ENCODE measurements at regions not wholly inside any gene's neighbourhood (a gene's known extent, or its start where the extent isn't known, plus 50 kb on each side); places are given as distances from the start of the nearest gene placed in this dataset.
"Not testable (repeated sequence)": the region's sequence is repeated elsewhere in the genome, so short reads cannot be mapped to it uniquely, and the experiment has no call there.

GRCh38 chr5:9782826-9783560 lies 152.8 kb upstream of the TAS2R1 start:
- FAIRE-seq = no peak

- FAIRE-seq = no peak
Measured at GRCh38 chr5:9781890-9782289, 151.7 kb upstream of the TAS2R1 start.

GRCh38 chr5:9781275-9781674 lies 151.1 kb upstream of the TAS2R1 start:
- FAIRE-seq = no peak

- FAIRE-seq = no peak
Measured at GRCh38 chr5:9780501-9780900, 150.3 kb upstream of the TAS2R1 start.

- no peak for FAIRE-seq
Measured at GRCh38 chr5:9776525-9776924, 146.4 kb upstream of the TAS2R1 start.

GRCh38 chr5:9775339-9775738 lies 145.2 kb upstream of the TAS2R1 start:
- no peak for FAIRE-seq

GRCh38 chr5:9774472-9775079 lies 144.4 kb upstream of the TAS2R1 start:
- FAIRE-seq = no peak

GRCh38 chr5:9771079-9771478 lies 140.9 kb upstream of the TAS2R1 start:
- no peak for FAIRE-seq

GRCh38 chr5:9766581-9766980 lies 136.4 kb upstream of the TAS2R1 start:
- no peak for FAIRE-seq

- FAIRE-seq = no peak
Measured at GRCh38 chr5:9765419-9766140, 135.4 kb upstream of the TAS2R1 start.

- FAIRE-seq = no peak
Measured at GRCh38 chr5:9761706-9762105, 131.6 kb upstream of the TAS2R1 start.

GRCh38 chr5:9752670-9753069 lies 122.5 kb upstream of the TAS2R1 start:
- FAIRE-seq = not testable (repeated sequence)

- no peak for FAIRE-seq
Measured at GRCh38 chr5:9743507-9743906, 113.4 kb upstream of the TAS2R1 start.

GRCh38 chr5:9742848-9743247 lies 112.7 kb upstream of the TAS2R1 start:
- no peak for FAIRE-seq

- FAIRE-seq = no peak
Measured at GRCh38 chr5:9739135-9739534, 109.0 kb upstream of the TAS2R1 start.

- no peak for FAIRE-seq
Measured at GRCh38 chr5:9737265-9737664, 107.1 kb upstream of the TAS2R1 start.

- no peak for FAIRE-seq
Measured at GRCh38 chr5:9733486-9733885, 103.3 kb upstream of the TAS2R1 start.

GRCh38 chr5:9731159-9731558 lies 101.0 kb upstream of the TAS2R1 start:
- no peak for FAIRE-seq

GRCh38 chr5:9728261-9728660 lies 98.1 kb upstream of the TAS2R1 start:
- FAIRE-seq = no peak

GRCh38 chr5:9726931-9727330 lies 96.8 kb upstream of the TAS2R1 start:
- no peak for FAIRE-seq

GRCh38 chr5:9725265-9725664 lies 95.1 kb upstream of the TAS2R1 start:
- not testable (repeated sequence) for FAIRE-seq

- FAIRE-seq = no peak
Measured at GRCh38 chr5:9724707-9725106, 94.6 kb upstream of the TAS2R1 start.

- FAIRE-seq = no peak
Measured at GRCh38 chr5:9722601-9723180, 92.5 kb upstream of the TAS2R1 start.

- no peak for FAIRE-seq
Measured at GRCh38 chr5:9721161-9721560, 91.0 kb upstream of the TAS2R1 start.
